Gastrocnemius medialis (tissue), 4 donors: ENCODE measurements at regions not wholly inside any gene's neighbourhood (a gene's known extent, or its start where the extent isn't known, plus 50 kb on each side); places are given as distances from the start of the nearest gene placed in this dataset.

Experiments
- POLR2A ChIP-seq, 2 donors: fragments of 450-650 bp; IDR thresholded peaks; one replicate each; pipeline ENCODE4 v1.6.1; 2017; ENCODE audit warnings: antibody characterized with exemption in 2 of 2, mild to moderate bottlenecking in 2 of 2, moderate library complexity in 2 of 2
- TF ChIP-seq, protein P1 (sequence below), 5 experiments: fragments of 450-650 bp in 3 of 5; fragments of 200-600 bp in 2 of 5; sonication (generic) in 2 of 5; IDR thresholded peaks in 4 of 5; conservative IDR thresholded peaks in 1 of 5; 1 replicate in 4 of 5; 2 replicates in 1 of 5; pipeline ENCODE4 v1.5.1; 2016 to 2019; ENCODE audit warnings: antibody characterized with exemption in 5 of 5, mild to moderate bottlenecking in 3 of 5, moderate library complexity in 3 of 5

- no peak for TF ChIP-seq POLR2A (IDR thresholded peaks at IDR 0.05)
- TF ChIP-seq, protein P1, sequence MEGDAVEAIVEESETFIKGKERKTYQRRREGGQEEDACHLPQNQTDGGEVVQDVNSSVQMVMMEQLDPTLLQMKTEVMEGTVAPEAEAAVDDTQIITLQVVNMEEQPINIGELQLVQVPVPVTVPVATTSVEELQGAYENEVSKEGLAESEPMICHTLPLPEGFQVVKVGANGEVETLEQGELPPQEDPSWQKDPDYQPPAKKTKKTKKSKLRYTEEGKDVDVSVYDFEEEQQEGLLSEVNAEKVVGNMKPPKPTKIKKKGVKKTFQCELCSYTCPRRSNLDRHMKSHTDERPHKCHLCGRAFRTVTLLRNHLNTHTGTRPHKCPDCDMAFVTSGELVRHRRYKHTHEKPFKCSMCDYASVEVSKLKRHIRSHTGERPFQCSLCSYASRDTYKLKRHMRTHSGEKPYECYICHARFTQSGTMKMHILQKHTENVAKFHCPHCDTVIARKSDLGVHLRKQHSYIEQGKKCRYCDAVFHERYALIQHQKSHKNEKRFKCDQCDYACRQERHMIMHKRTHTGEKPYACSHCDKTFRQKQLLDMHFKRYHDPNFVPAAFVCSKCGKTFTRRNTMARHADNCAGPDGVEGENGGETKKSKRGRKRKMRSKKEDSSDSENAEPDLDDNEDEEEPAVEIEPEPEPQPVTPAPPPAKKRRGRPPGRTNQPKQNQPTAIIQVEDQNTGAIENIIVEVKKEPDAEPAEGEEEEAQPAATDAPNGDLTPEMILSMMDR (IDR thresholded peaks at IDR 0.05 in 4 of 5, conservative IDR thresholded peaks at IDR 0.05 in 1 of 5) = no peak
These were observed 370.6 kb upstream of the SPAG17 start for GRCh38 chr1:118555638-118556037.
